ENCODE measurements at regions not wholly inside any gene's neighbourhood (a gene's known extent, or its start where the extent isn't known, plus 50 kb on each side); places are given as distances from the start of the nearest gene placed in this dataset.
A peak's percentile ranks its signal among the peaks of the same experiment; 100 is the strongest.

DNA sequence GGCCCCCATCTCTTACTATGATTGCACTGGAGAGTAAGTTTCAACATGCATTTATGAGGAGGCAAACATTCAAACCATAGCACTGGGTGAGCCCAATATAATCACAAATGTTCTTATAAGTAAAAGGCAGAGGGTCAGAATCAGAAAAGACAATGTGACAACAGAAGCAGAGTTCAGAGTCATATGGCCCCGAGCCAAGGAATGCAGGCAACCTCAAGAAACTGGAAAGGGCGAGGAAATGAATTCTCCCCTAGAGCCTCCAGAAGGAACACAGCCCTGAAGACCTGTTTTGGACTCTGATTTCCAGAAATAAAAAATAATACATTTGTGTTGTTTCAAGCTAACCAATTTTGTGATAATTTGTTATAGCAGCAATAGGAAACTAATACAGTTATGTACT is 81.3 kb upstream of the ABI3BP start:
- H3K27ac ChIP-seq (ENCODE audit: insufficient read depth, low read length), result no peak overlapping the region
- no peak overlapping the region for H2BK15ac ChIP-seq (ENCODE audit: low read depth, low read length)
- no peak overlapping the region for H4K91ac ChIP-seq (ENCODE audit: insufficient read depth, low read depth, low read length)
- H4K5ac ChIP-seq (ENCODE audit: low read depth, low read length), result no peak overlapping the region
- no peaks in the 10 kb centered on the region for H3K27me3 ChIP-seq (ENCODE audit: control insufficient read depth, insufficient read depth, low read length)
- in situ Hi-C loops (cut with MboI; ENCODE audit: low sequenced_read_pairs), result no loop called here
- no peaks in the 10 kb centered on the region for H4K20me1 ChIP-seq (ENCODE audit: insufficient read depth, low read length)
- dilution Hi-C loops (cut with HindIII; ENCODE audit: low sequenced_read_pairs, unreplicated experiment), result no loop called here
- no peaks in the 10 kb centered on the region for H3K79me1 ChIP-seq (ENCODE audit: low read depth in 1 of 2, low read length in 2 of 2)
- no peak overlapping the region for H3K23ac ChIP-seq (ENCODE audit: low read depth, low read length)
- DNase-seq (no peak), ATAC-seq (ENCODE audit: low read depth) (no peak)
- peak overlapping the region; percentile 20 for H2AK9ac ChIP-seq (replicated peaks; ENCODE audit: low read depth, low read length, poor library complexity)
- no peak overlapping the region for H3K14ac ChIP-seq (replicated peaks; ENCODE audit: low read depth, low read length)
- no peak overlapping the region for H3K9ac ChIP-seq (ENCODE audit: low read depth, low read length)
- no TSS peak for BruUV-seq (replicated peaks)
- H2BK20ac ChIP-seq (ENCODE audit: low read depth, low read length), result no peak overlapping the region
- H3K4me2 ChIP-seq (ENCODE audit: low read depth, low read length), result no peak overlapping the region
- POLR2A ChIA-PET (ENCODE audit: unreplicated experiment), result no interaction called here
- H3K4me1 ChIP-seq (ENCODE audit: control insufficient read depth, insufficient read depth, low read length), result peaks cover 7% of the 10 kb centered on the region
- H2BK5ac ChIP-seq (ENCODE audit: low read depth, low read length, poor library complexity, severe bottlenecking), result no peak overlapping the region
- H3K9me1 ChIP-seq (ENCODE audit: insufficient read depth, low read length), result peaks cover 6% of the 10 kb centered on the region; the same call in 1 of the 2 replicates
- no peak overlapping the region for H3K4ac ChIP-seq (ENCODE audit: low read depth, low read length)
- H3K36me3 ChIP-seq (ENCODE audit: control insufficient read depth, insufficient read depth, low read length), result no peaks in the 10 kb centered on the region
- CTCF ChIA-PET, result no interaction called here
- H3K56ac ChIP-seq (ENCODE audit: extremely low read depth, insufficient read depth, low read length), result no peak overlapping the region
- H2AFZ ChIP-seq (replicated peaks; ENCODE audit: low read length, poor library complexity), result no peak overlapping the region
- H3K4me3 ChIP-seq (ENCODE audit: insufficient read depth, low read depth, low read length), result no peak overlapping the region
- no CpG with 5 or more reads among the region's 2 CpGs for WGBS, 2 experiments (ENCODE audit: extremely low coverage in 2 of 2, insufficient read length in 1 of 2)
- intact Hi-C loops (cut with micrococcal nuclease), result loop anchor here (5.0 kb wide), 1 partner anchor 123 kb away; no protein-coding TSS in a partner anchor
- peaks cover 2% of the 10 kb centered on the region; the same call in 1 of the 2 replicates for H3K9me3 ChIP-seq (ENCODE audit: control insufficient read depth, insufficient read depth, low read length)
- no peak overlapping the region for H2BK120ac ChIP-seq (ENCODE audit: low read depth, low read length)
- H4K8ac ChIP-seq (ENCODE audit: low read depth in 2 of 2, low read length in 2 of 2), result no peak overlapping the region
- H3K18ac ChIP-seq (ENCODE audit: low read depth, low read length), result no peak overlapping the region
- TF ChIP-seq, protein P1, sequence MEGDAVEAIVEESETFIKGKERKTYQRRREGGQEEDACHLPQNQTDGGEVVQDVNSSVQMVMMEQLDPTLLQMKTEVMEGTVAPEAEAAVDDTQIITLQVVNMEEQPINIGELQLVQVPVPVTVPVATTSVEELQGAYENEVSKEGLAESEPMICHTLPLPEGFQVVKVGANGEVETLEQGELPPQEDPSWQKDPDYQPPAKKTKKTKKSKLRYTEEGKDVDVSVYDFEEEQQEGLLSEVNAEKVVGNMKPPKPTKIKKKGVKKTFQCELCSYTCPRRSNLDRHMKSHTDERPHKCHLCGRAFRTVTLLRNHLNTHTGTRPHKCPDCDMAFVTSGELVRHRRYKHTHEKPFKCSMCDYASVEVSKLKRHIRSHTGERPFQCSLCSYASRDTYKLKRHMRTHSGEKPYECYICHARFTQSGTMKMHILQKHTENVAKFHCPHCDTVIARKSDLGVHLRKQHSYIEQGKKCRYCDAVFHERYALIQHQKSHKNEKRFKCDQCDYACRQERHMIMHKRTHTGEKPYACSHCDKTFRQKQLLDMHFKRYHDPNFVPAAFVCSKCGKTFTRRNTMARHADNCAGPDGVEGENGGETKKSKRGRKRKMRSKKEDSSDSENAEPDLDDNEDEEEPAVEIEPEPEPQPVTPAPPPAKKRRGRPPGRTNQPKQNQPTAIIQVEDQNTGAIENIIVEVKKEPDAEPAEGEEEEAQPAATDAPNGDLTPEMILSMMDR (conservative IDR thresholded peaks at IDR 0.05; ENCODE audit: low read depth, low read length), result no peak
- TF ChIP-seq, protein P2, sequence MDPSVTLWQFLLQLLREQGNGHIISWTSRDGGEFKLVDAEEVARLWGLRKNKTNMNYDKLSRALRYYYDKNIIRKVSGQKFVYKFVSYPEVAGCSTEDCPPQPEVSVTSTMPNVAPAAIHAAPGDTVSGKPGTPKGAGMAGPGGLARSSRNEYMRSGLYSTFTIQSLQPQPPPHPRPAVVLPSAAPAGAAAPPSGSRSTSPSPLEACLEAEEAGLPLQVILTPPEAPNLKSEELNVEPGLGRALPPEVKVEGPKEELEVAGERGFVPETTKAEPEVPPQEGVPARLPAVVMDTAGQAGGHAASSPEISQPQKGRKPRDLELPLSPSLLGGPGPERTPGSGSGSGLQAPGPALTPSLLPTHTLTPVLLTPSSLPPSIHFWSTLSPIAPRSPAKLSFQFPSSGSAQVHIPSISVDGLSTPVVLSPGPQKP (IDR thresholded peaks at IDR 0.05; ENCODE audit: borderline replicate concordance, low read depth, low read length), result no peak
- no peak for TF ChIP-seq MXI1 (IDR thresholded peaks at IDR 0.05; ENCODE audit: borderline replicate concordance, low read depth, low read length)
- no peak for TF ChIP-seq NFE2L2 (IDR thresholded peaks at IDR 0.05; ENCODE audit: low read depth, low read length)
- no peak for TF ChIP-seq RCOR1 (IDR thresholded peaks at IDR 0.05; ENCODE audit: insufficient replicate concordance, low read length)
- TF ChIP-seq CEBPB (IDR thresholded peaks at IDR 0.05; ENCODE audit: low read depth, low read length), result no peak
- TF ChIP-seq SMC3 (IDR thresholded peaks at IDR 0.05; ENCODE audit: low read depth, low read length), result no peak
- no peak for TF ChIP-seq RAD21 (IDR thresholded peaks at IDR 0.05; ENCODE audit: low read length)
- no peak for TF ChIP-seq RFX5 (IDR thresholded peaks at IDR 0.05; ENCODE audit: low read depth, low read length)
- TF ChIP-seq, protein P3, sequence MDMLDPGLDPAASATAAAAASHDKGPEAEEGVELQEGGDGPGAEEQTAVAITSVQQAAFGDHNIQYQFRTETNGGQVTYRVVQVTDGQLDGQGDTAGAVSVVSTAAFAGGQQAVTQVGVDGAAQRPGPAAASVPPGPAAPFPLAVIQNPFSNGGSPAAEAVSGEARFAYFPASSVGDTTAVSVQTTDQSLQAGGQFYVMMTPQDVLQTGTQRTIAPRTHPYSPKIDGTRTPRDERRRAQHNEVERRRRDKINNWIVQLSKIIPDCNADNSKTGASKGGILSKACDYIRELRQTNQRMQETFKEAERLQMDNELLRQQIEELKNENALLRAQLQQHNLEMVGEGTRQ (IDR thresholded peaks at IDR 0.05; ENCODE audit: low read depth, low read length), result no peak
- no peak for TF ChIP-seq CHD1 (IDR thresholded peaks at IDR 0.05; ENCODE audit: low read depth, low read length)
- no peak for TF ChIP-seq MAFK (IDR thresholded peaks at IDR 0.05; ENCODE audit: low read depth, low read length)
- TF ChIP-seq MAZ (IDR thresholded peaks at IDR 0.05; ENCODE audit: borderline replicate concordance, low read depth, low read length), result no peak
- no peak for TF ChIP-seq BHLHE40 (IDR thresholded peaks at IDR 0.05; ENCODE audit: low read depth, low read length)
- TF ChIP-seq FOS (IDR thresholded peaks at IDR 0.05; ENCODE audit: low read depth, low read length), result no peak
- no peak for TF ChIP-seq POLR2A (IDR thresholded peaks at IDR 0.05; ENCODE audit: low read depth, low read length)
- no peak overlapping the region for H2AK5ac ChIP-seq (ENCODE audit: low read depth, low read length)

Measured in IMR-90 (cell line).